SW480 (cell line): ENCODE measurements at regions not wholly inside any gene's neighbourhood (a gene's known extent, or its start where the extent isn't known, plus 50 kb on each side); places are given as distances from the start of the nearest gene placed in this dataset.
"Not testable (repeated sequence)": the region's sequence is repeated elsewhere in the genome, so short reads cannot be mapped to it uniquely, and the experiment has no call there.

Source experiments
- DNase-seq: peaks from one replicate; pipeline ENCODE4 v3.0.0-alpha.2; 2016; ENCODE audit warnings: low spot score

DNA sequence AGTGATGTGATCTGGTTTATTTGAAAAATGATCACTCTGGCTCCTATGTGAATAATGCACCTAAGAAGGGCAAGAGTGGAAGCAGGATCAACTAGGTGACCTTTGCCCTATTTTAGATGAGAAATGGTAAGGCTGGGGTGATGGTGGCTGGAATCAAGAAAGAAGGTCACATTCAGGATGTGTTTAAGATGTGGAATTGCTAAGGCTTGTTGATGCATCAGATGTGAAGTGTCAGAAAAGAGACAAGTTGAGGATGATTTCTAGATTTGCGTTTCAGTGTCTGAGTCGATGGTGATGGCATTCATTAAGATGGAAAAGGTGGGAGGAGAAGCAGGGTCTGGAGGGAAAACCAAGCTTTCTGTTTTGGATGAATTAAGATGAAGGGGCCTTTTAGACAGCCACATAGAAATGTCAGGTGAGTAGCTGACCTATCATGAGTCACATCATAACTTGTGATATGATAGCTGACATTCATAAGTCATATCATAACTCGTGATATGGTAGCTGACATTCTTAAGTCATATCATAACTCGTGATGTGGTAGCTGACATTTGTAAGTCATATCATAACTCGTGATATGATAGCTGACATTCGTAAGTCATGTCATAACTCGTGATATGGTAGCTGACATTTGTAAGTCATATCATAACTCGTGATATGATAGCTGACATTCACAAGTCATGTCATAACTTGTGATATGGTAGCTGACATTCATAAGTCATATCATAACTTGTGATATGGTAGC is 101.2 kb upstream of the SEC11C start:
- no peak for DNase-seq

DNA sequence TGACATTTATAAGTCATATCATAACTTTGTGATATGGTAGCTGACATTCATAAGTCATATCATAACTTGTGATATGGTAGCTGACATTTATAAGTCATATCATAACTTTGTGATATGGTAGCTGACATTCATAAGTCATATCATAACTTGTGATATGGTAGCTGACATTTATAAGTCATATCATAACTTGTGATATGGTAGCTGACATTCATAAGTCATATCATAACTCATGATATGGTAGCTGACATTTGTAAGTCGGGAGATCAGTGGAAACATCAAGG is 100.7 kb upstream of the SEC11C start:
- DNase-seq: not testable (repeated sequence)

DNA sequence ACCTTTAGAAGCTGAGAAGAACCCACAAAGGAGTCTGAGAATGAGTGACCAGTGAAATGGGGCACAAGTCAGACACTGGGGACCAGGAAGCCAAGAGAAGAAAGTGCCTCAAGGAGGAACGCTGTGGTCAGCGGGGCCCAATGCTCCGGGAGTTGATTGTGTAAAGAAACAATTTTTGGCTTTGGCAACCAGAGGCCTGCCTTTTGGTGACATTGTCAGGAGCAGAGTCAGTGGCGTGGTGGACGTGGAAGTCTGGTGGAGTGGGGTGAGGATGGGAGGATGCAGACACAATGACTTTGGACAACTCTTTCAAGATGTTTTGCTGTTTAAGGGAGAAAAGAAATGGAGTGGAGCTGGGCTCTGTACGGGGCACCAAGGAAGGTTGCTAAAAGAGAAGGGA is 100.2 kb upstream of the SEC11C start:
- no peak for DNase-seq

DNA sequence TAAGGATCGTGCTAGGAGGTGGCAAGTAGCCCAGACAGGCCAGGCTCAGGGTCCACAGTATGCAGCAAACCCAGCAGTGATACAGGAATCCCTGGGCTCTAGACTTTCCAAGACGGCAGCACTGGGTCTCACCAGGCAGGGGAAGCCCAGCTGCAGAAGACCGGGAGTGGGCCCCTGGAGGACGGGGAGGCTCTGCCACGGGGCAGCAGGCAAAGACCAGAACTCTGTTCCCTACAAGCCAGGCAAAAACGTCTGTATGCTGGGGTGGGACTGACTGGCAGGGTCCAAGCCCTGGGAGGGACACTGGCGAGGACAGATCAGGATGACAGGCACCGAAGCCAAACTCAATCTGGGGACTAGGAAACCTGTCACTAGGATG is 98.9 kb upstream of the SEC11C start:
- no peak for DNase-seq

DNA sequence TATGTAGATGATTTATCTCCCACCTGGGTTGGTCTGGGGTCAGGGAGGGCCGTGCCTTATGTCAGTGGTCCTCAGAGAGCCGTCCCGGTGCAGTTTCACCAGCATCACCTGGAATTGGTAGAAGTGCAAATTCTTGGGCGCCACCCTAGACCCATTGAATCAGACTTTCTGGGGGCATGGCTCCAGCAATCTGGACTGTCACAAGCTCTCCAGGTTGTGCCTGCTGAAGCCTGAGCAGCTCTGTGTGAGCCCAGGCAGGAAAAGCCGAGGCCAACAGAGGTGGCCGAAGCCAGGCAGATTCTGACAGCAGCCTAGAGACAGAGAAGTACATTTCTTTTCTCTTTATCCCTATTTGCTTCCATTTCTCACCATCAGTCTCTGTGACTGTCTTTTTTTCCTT is 98.4 kb upstream of the SEC11C start:
- DNase-seq: no peak

DNA sequence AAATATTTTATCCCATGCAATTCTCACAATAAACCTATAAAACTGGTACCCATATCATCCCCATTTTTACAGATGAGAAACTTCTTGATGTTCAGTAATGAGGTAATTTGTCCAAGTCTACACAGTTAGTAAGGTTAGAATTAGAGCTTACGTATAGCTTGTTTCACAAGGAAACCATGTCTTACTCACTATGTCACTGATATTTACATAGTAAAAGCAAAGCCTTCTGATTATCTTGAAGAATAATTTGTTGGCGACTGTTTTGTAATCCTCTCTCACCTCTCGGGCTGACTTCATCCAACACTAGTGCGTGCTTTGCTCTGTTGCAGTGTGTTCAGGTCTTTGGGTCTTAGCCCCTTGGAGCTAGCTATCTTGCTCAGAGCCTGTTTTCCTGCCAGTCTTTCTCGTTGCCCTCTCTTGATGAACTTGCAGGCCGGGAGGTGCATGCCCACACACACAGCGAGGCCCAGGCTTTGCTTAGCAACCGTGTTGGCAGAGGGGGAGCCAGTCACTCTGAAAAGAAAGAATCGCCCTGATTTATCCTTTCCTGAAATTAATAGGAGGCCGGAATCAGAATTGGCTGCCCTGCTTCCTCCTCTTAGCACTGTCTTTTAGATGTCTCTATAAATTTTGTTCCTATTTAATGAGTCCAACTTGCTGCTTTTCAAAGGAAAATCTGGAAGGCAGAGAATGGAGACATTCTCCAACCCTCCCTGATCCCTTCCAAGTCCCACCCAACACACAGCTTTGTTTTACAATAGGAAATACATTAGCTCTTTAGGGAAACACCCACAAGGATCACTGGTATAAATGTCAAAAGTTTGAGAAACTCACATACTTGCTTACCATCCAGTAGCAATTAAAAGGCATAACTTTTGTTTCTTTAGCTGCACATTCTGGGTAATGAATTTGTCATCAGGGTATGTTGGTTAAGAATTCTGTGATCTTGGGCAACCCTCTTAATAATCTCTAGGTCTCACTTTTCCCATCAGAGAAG is 97.6 kb upstream of the SEC11C start:
- no peak for DNase-seq

DNA sequence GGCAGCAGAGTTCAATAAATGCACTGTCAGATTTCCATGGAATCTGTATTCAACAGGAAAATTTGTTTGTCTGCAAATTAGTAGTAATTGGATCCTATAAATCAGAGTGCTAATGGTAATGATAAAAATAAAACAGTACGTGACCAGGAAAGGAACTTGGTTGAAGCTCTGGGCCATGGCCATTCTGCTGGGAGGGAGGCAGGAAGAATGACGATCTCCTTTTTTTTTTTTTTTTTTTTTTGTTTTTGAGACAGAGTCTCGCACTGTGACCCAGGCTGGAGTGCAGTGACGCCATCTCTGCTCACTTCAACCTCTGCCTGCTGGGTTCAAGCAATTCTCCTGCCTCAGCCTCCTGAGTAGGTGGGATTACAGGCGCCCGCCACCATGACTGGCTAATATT is 94.8 kb upstream of the SEC11C start:
- DNase-seq: no peak

DNA sequence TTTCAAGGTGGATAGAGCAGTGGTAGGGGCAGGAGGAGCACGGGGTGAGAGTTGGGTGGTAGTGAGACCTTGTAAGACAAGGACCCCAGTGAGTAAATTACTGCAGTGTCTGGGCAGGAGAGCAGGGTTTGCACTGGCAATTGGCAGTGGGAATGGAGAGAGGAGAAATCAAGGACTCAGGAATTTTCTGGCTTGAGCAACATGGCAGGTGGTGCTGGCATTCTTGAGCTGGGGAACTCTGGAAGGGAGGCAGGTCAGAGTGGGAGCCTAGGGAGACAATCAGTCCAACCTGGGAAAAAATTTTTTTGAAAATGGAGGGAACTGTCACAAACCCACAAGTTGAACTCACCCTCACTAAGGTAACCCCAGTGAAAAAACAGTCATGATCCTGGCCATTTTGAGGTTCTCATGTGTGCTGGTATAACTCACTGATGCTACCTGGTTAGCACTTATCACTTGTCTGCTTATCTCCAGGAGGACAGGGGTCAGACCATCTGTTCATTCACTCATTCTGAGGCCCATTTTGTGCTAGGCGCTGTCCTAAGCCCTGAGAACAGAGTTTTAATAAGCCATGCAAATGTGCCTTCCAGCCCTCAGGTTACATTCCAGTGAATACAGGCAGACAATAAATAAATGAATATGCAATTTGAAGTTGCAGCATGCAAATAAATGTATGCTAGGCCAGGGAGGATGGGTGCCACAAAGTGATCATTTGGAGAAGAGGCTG is 92.2 kb upstream of the SEC11C start:
- no peak for DNase-seq

DNA sequence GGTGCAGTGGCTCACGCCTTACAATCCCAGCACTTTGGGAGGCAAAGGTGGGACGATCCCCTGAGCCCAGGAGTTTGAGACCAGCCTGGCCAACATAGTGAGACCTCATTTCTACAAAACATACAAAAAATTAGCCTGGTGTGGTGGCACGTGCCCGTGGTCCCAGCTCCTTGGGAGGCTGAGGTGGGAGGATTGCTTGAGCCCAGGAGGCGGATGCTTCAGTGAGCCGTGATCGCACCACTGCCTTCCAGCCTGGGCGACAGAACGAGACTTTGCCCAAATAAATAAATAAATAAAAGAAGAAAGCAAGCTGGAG is 91.7 kb upstream of the SEC11C start:
- no peak for DNase-seq

DNA sequence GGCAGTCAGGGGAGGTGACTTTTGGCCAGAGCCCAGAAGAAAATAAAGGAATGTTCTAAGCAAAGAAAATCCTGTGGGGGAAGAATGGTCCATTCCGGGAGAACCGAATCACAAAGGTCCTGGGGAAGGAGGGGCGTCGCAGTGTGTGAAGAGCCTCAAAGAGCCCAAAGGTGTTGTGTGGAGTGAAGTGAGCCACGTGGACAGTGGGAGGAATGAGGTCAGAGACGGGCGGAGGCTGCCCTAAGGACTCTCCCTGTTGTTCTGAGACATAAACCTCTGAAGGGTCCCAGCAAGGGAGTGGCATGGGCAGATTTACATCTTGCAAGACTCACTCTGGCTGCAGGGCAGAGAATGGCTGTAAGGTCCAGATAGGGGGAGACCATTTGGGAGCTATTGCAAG is 91.3 kb upstream of the SEC11C start:
- no peak for DNase-seq

DNA sequence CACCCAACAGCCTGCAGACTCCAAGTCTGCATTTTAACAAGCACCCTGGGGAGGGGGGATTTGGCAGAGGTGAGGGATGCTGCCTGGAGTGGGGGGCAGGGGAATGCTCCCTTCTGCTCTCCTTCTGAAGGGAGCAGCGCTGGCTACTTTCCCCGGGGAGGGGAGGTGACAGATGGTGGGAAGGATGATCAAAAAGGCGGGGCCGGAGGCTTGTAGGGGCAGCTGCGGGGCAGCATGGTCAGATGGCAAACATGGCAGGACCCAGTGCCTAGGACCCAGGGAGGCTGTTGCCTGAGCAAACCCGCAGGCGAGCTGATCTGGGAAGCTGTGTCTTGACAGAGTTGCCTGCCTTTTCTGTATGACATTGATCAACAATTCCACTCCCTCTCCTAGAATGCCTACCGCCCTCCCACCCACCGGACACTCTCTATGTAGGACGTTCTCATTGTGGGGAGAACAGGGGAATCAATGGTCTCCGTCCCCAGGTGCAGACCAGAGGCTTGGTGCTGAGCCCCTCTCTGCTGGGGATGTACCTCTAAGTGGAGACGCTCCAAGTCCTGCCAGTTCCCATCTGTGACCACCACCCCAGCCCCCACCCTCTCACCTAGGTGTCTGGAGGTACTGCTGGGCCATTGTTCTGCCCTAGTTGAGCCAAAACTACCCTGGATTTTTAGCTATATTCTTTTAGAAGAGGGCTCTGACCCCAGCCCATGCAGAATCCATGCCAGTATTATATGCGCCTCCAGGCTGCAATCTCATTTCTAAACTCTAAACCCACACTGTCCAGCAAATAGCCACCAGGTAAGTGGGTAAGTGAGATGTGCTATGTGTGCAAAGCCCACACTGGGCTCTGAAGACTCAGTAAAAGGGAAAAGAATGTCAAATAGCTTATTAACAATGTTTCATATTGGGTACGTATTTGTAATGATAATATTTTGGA is 89.7 kb upstream of the SEC11C start:
- no peak for DNase-seq

DNA sequence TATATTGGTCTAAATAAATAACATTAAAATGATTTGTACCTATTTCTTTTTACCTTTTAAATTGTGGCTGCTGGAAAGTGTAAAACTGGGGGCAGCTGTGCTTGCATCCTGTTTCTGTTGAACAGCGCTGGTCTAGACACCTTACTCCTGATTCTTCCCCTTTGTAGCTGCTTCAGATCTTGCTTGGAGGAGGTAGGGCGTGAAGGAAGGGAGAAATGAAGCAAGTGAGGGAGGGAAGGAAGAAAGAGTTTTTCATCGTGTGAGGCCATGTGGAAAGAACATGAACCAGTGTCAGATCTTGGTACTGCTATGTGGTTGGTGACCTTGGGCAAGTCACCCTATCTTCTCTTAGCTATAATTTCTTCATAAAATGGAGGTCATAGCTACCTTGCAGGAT is 89.0 kb upstream of the SEC11C start:
- DNase-seq: no peak

DNA sequence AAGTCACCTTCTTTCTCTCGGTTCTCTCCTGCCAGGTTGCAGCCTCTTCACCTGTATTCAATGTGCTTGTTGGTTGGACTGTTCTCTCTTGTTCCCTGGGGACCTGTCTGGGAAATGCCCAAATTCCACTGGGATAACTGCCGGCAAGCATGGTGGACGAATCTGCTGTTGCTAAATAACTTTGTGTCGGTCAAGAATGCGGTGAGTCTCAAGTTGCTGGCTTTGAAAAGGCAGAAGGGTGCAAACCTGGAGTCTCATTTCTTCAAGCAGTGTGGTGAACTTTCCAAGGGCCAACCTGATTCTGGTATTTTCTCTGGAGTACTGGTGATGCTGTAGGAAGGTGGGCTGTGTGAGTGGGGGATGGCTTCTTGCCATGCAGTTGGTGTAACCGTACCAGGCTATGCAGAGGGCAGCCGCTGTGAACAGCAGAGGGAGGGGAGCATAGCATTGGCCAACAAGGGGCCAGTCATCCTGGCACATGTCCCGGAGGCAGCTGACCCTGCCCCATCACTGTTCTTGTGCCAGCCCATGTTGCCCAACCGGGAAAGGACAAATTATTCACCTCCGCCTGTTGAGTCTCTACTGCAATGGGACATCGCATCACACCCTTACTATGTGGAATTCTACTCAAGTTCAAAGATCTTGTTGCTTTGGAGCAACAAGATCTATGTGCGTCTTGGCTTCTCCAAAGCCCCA is 88.1 kb upstream of the SEC11C start:
- DNase-seq: no peak

DNA sequence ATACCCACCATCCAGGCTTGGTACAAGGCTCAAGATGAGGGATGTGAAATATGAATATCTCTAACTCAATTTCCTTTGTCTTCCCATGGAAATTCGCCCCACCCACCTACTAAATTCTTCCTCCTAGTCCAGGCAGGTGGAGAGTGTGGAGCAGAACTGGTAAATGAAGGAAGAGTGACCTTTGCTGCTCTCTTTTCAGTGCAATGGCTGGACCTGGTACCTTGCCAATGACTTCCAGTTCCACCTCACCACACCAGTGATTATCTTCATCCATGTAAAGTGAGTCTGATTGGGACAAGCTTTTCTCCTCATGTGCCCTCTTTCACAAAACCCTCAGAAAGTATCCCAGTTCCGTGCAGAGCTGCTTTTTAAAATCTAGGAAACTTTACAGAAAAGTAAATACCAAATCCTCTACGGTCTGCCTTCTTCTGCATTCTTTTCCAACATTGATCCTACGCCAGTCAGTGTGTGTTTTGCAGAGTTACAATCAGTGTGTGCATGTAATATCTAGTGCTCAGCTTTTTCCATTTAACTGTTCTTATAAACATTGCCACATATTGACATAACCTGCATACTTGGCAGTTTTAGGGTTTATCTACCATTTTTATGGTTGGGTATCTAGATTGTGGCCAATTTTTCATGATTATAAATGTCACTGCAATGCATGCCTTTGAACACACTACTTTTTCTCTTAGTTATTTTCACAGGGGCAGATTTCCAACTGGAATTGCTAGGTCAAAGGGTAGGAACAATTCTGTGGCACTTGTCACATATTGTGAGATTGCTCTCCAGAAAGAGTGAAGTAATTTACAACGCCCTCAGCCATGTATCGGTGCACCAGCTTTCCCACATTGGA is 86.5 kb upstream of the SEC11C start:
- no peak for DNase-seq

DNA sequence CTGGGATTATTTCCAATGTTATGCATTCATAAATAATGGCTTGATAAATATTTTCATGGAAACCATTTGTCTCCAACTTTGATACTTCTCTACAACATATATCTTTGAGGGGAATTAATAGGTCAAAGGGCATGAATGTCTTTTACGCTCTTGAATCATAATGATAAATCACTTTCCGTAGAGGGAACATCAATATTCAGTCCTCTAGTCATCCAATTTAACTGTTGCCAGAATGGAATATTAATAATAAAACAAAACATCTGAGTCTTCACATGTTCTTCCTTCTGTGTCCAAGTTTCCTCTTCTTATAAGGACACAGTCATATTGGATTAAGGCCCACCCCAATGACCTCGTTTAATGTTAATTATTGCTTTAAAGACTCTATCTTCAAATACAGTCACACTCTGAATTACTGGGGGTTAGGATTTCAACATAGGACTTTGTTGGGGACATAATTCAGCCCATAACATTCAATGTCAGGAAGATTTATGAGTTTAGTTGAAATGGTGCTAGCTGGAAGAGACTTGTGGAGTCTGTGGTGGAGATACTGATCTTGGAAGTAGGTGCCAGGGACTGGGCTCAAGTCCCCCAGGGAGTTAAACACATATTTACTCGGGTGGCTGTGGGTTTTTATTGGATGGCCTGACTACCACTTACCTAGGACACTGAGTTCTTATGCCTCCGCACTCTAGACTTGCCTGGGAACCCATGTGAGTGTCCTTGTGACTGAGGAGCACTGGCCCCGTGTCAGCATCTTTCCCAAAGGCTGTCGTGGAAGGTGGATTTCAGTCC is 85.0 kb upstream of the SEC11C start:
- DNase-seq: no peak

DNA sequence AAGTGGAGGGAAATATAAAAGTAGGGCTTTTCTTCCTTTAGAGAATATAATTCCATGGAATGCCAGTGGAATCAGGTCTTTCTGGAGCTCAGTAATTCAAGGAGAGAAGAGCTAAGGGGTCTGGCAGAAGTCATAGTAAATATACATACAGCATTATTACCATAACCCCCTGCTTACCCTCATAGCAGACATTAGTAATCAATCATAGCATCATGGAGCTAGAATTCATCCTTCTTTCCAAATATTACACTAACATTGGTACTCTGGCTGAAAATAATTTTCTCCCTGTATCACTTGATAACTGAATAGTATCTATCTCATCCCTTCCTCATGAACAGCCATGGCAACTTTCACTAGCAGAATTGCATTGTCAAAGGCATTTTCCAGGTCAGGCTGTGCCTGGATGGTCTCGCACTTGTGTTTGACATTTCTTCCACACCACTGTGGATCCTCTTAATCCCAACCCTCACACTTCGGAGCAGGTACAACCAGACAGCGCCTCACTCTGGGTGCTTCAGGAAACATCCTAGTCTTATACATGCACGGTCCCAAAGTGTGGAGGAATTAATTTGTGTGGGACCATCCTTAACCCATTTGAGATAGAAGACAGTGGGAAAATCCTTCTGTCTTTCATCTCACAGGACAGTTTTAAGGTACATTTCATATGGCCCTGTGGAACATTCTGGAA is 84.2 kb upstream of the SEC11C start:
- DNase-seq: no peak

DNA sequence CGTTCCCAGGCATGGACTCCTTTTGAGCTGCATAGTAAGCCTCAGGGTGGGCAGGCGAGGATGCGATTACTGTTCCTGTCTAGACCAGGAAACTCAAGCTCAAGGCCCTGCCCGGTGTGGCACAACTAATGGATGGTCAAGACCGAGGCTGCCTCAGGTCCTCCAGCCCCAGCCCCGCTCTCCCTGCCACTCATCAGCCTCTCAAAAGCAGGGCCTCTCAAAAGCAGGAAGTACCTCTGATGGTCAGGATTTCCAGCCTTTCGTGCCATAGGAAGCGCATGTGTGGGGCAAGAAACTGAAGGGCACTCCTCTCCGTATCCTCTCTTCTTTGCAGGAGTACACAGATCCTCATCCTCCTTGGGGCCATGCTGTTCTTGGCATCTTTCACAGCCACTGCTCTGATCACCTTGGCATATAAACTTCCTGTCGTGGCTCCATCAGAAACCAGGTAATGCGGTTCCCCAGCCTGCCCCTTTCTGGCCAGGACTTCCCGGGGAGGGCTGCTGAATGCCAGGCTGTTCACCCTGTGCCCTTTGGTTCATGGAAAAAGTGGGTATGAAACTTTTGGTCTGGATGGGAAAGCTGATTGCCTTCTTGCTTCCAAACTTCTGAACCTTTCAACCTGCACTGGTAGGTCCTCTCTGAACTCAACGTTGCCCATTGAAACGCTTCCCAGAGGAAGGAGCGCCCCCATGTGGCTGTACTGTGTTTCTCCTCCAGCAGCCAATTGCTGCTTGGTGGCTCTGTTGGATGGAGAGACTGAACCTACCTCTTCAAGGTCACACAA is 82.8 kb upstream of the SEC11C start:
- DNase-seq: peak; percentile 53

DNA sequence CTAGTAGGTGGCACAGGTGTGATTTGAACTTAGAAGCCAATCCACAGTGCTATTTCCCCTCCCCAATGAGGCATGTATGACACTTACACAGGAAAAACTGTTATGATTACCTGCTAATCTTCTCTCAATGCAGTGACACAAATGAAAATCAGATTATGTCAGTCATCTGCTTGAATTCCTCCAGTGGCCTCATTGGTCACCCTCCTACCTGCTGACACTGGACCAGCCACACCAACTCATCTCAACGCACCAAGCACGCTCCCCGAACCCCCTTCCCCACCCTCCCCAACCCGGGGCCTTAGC is 82.2 kb upstream of the SEC11C start:
- no peak for DNase-seq
